NB4 (cell line): ENCODE measurements at regions not wholly inside any gene's neighbourhood (a gene's known extent, or its start where the extent isn't known, plus 50 kb on each side); places are given as distances from the start of the nearest gene placed in this dataset.

Experiments
- DNase-seq: peaks from one replicate; pipeline ENCODE4 v3.0.0; 2010; ENCODE audit warnings: low read depth
- H3K4me3 ChIP-seq: one replicate; pipeline ENCODE4 v1.5.1; 2011; ENCODE audit warnings: mild to moderate bottlenecking, low read depth, low read length, moderate library complexity
- CTCF ChIP-seq: IDR thresholded peaks from one replicate; pipeline ENCODE4 v1.5.1; 2012; ENCODE audit warnings: low read depth, low read length
- MAX ChIP-seq: IDR thresholded peaks from 2 replicates; pipeline ENCODE4 v1.6.1; 2011; ENCODE audit warnings: low read depth, low read length
- MYC ChIP-seq: IDR thresholded peaks from 2 replicates; pipeline ENCODE4 v1.6.1; 2011; ENCODE audit warnings: low read depth, low read length
- POLR2A ChIP-seq: IDR thresholded peaks from 2 replicates; pipeline ENCODE4 v1.6.1; 2011; ENCODE audit warnings: mild to moderate bottlenecking; ENCODE audit not compliant: insufficient read length; ENCODE audit errors: extremely low read depth

GRCh38 chr4:188197566-188197965 is 58.3 kb downstream of the TRIML1 start:
- TF ChIP-seq CTCF (no peak), MAX (no peak), MYC (no peak), POLR2A (no peak)
- no peak for DNase-seq
- H3K4me3 ChIP-seq: no peak overlapping the region

GRCh38 chr4:188198982-188199792 is 59.9 kb downstream of the TRIML1 start:
- DNase-seq: no peak
- no peak for TF ChIP-seq MAX
- no peak for TF ChIP-seq MYC
- TF ChIP-seq CTCF: no peak
- TF ChIP-seq POLR2A: no peak
- H3K4me3 ChIP-seq: no peak overlapping the region

GRCh38 chr4:188201851-188202250 is 62.6 kb downstream of the TRIML1 start:
- H3K4me3 ChIP-seq: no peak overlapping the region
- no peak for TF ChIP-seq POLR2A
- no peak for TF ChIP-seq MAX
- no peak for TF ChIP-seq MYC
- no peak for TF ChIP-seq CTCF
- no peak for DNase-seq

- DNase-seq: no peak
- H3K4me3 ChIP-seq: no peak overlapping the region
- TF ChIP-seq CTCF (no peak), POLR2A (no peak), MAX (no peak), MYC (no peak)
Measured at GRCh38 chr4:188206783-188207182, 67.5 kb downstream of the TRIML1 start.

- no peak for DNase-seq
- TF ChIP-seq MYC (no peak), CTCF (no peak), MAX (no peak), POLR2A (no peak)
- no peak overlapping the region for H3K4me3 ChIP-seq
Measured at GRCh38 chr4:188214861-188215260, 75.6 kb downstream of the TRIML1 start.

GRCh38 chr4:188218392-188218791 is 79.2 kb downstream of the TRIML1 start:
- TF ChIP-seq MAX: no peak
- no peak for TF ChIP-seq MYC
- TF ChIP-seq POLR2A: no peak
- TF ChIP-seq CTCF: no peak
- DNase-seq: no peak
- no peak overlapping the region for H3K4me3 ChIP-seq
